ACC112 (cell line): ENCODE measurements at regions not wholly inside any gene's neighbourhood (a gene's known extent, or its start where the extent isn't known, plus 50 kb on each side); places are given as distances from the start of the nearest gene placed in this dataset.

ENCODE experiments used
- H2AFZ ChIP-seq: fragments of 200-600 bp; sonication (generic); one replicate; pipeline ENCODE4 v1.6.0; 2017; ENCODE audit warnings: antibody characterized with exemption, low read length; ENCODE audit not compliant: unreplicated experiment
- H3K27ac ChIP-seq: fragments of 200-600 bp; sonication (generic); 2 replicates; pipeline ENCODE4 v1.5.1; 2014; ENCODE audit warnings: low read depth, mild to moderate bottlenecking, antibody characterized with exemption, low read length, moderate library complexity
- H3K27me3 ChIP-seq: fragments of 200-600 bp; sonication (generic); 2 replicates; pipeline ENCODE4 v1.6.1; 2014; ENCODE audit warnings: mild to moderate bottlenecking, antibody characterized with exemption, low read length, moderate library complexity, mixed read lengths; ENCODE audit not compliant: insufficient read depth
- H3K36me3 ChIP-seq: fragments of 200-600 bp; sonication (generic); 2 replicates; pipeline ENCODE4 v1.6.1; 2016; ENCODE audit warnings: mild to moderate bottlenecking, antibody characterized with exemption, low read length, moderate library complexity, mixed read lengths; ENCODE audit not compliant: insufficient read depth
- H3K4me1 ChIP-seq: fragments of 200-600 bp; sonication (generic); one replicate; pipeline ENCODE4 v1.6.1; 2016; ENCODE audit warnings: low read length, mixed read lengths; ENCODE audit not compliant: insufficient read depth, unreplicated experiment, control insufficient read depth
- H3K4me3 ChIP-seq: fragments of 200-600 bp; sonication (generic); 2 replicates; pipeline ENCODE4 v1.5.1; 2014; ENCODE audit warnings: mild to moderate bottlenecking, low read depth, low read length
- H3K79me2 ChIP-seq: fragments of 200-600 bp; sonication (generic); one replicate; pipeline ENCODE4 v1.6.0; 2016; ENCODE audit warnings: low read length; ENCODE audit not compliant: control insufficient read depth, unreplicated experiment, insufficient read depth

GRCh38 chr5:68822796-68823195 is 271.0 kb upstream of the SLC30A5 start:
- no peaks in the 10 kb centered on the region for H3K79me2 ChIP-seq
- peaks cover 50% of the 10 kb centered on the region for H3K27me3 ChIP-seq
- no peak overlapping the region for H2AFZ ChIP-seq
- no peak overlapping the region for H3K27ac ChIP-seq
- H3K4me3 ChIP-seq: no peak overlapping the region
- H3K4me1 ChIP-seq: no peaks in the 10 kb centered on the region
- no peaks in the 10 kb centered on the region for H3K36me3 ChIP-seq

- no peak overlapping the region for H2AFZ ChIP-seq
- H3K36me3 ChIP-seq: no peaks in the 10 kb centered on the region
- H3K79me2 ChIP-seq: no peaks in the 10 kb centered on the region
Measured at GRCh38 chr5:68823301-68823700, 270.5 kb upstream of the SLC30A5 start.

GRCh38 chr5:68830377-68830898 is 263.4 kb upstream of the SLC30A5 start:
- Histone ChIP-seq H3K79me2 (no peaks in the 10 kb centered on the region), H3K4me3 (no peak overlapping the region), H3K27me3 (0 out of 2 replicates have a peak, but pooled peaks cover 3% of the 10 kb centered on the region), H2AFZ (no peak overlapping the region), H3K4me1 (no peaks in the 10 kb centered on the region), H3K36me3 (no peaks in the 10 kb centered on the region), H3K27ac (no peak overlapping the region)

More at GRCh38 chr5:68823301-68823700, 270.5 kb upstream of the SLC30A5 start:
- Histone ChIP-seq H3K27me3 (peaks cover 45% of the 10 kb centered on the region), H3K27ac (no peak overlapping the region), H3K4me3 (no peak overlapping the region), H3K4me1 (no peaks in the 10 kb centered on the region)

- no peak overlapping the region for H2AFZ ChIP-seq
- H3K4me3 ChIP-seq: no peak overlapping the region
- no peaks in the 10 kb centered on the region for H3K79me2 ChIP-seq
- H3K36me3 ChIP-seq: no peaks in the 10 kb centered on the region
- no peak overlapping the region for H3K27ac ChIP-seq
- no peaks in the 10 kb centered on the region for H3K4me1 ChIP-seq
- H3K27me3 ChIP-seq: 0 out of 2 replicates have a peak, but pooled peaks cover 3% of the 10 kb centered on the region
Measured at GRCh38 chr5:68834491-68834981, 259.3 kb upstream of the SLC30A5 start.

GRCh38 chr5:68838157-68838718 is 255.6 kb upstream of the SLC30A5 start:
- H3K27ac ChIP-seq: no peak overlapping the region
- H3K4me1 ChIP-seq: no peaks in the 10 kb centered on the region
- H3K36me3 ChIP-seq: no peaks in the 10 kb centered on the region
- no peak overlapping the region for H3K4me3 ChIP-seq
- H3K27me3 ChIP-seq: no peaks in the 10 kb centered on the region
- H2AFZ ChIP-seq: no peak overlapping the region
- no peaks in the 10 kb centered on the region for H3K79me2 ChIP-seq

- Histone ChIP-seq H3K27me3 (no peaks in the 10 kb centered on the region), H2AFZ (no peak overlapping the region)
Measured at GRCh38 chr5:68839019-68839552, 254.7 kb upstream of the SLC30A5 start.

GRCh38 chr5:68843624-68844364 is 250.0 kb upstream of the SLC30A5 start:
- Histone ChIP-seq H3K79me2 (no peaks in the 10 kb centered on the region), H3K4me1 (peaks cover 4% of the 10 kb centered on the region), H3K27ac (no peak overlapping the region), H3K36me3 (no peaks in the 10 kb centered on the region), H3K4me3 (no peak overlapping the region), H2AFZ (no peak overlapping the region), H3K27me3 (no peaks in the 10 kb centered on the region)

More at GRCh38 chr5:68839019-68839552, 254.7 kb upstream of the SLC30A5 start:
- Histone ChIP-seq H3K36me3 (no peaks in the 10 kb centered on the region), H3K4me3 (no peak overlapping the region), H3K79me2 (no peaks in the 10 kb centered on the region), H3K4me1 (no peaks in the 10 kb centered on the region), H3K27ac (no peak overlapping the region)

- Histone ChIP-seq H3K4me3 (no peak overlapping the region), H2AFZ (no peak overlapping the region), H3K27me3 (no peaks in the 10 kb centered on the region), H3K27ac (no peak overlapping the region), H3K36me3 (no peaks in the 10 kb centered on the region), H3K4me1 (peaks cover 4% of the 10 kb centered on the region), H3K79me2 (no peaks in the 10 kb centered on the region)
Measured at GRCh38 chr5:68845131-68845530, 248.7 kb upstream of the SLC30A5 start.

- H3K36me3 ChIP-seq: no peaks in the 10 kb centered on the region
- H3K79me2 ChIP-seq: no peaks in the 10 kb centered on the region
- H3K27ac ChIP-seq: no peak overlapping the region
- no peak overlapping the region for H2AFZ ChIP-seq
- H3K4me1 ChIP-seq: peaks cover 4% of the 10 kb centered on the region
- no peak overlapping the region for H3K4me3 ChIP-seq
- H3K27me3 ChIP-seq: no peaks in the 10 kb centered on the region; the same call in 1 of the 2 replicates
Measured at GRCh38 chr5:68846828-68847227, 247.0 kb upstream of the SLC30A5 start.

GRCh38 chr5:68848091-68848490 is 245.7 kb upstream of the SLC30A5 start:
- H2AFZ ChIP-seq: no peak overlapping the region
- peaks cover 5% of the 10 kb centered on the region; the same call in 1 of the 2 replicates for H3K27me3 ChIP-seq
- peaks cover 4% of the 10 kb centered on the region for H3K4me1 ChIP-seq
- no peaks in the 10 kb centered on the region for H3K79me2 ChIP-seq
- no peak overlapping the region for H3K27ac ChIP-seq
- H3K36me3 ChIP-seq: no peaks in the 10 kb centered on the region
- no peak overlapping the region for H3K4me3 ChIP-seq
